Kidney capillary endothelial cell (primary cell): ENCODE measurements at regions not wholly inside any gene's neighbourhood (a gene's known extent, or its start where the extent isn't known, plus 50 kb on each side); places are given as distances from the start of the nearest gene placed in this dataset.
A peak's percentile ranks its signal among the peaks of the same experiment; 100 is the strongest.
"Not testable (repeated sequence)": the region's sequence is repeated elsewhere in the genome, so short reads cannot be mapped to it uniquely, and the experiment has no call there.

Experiments used
- DNase-seq: peaks from one replicate; pipeline ENCODE4 v3.0.0-alpha.2; 2018; ENCODE audit warnings: low spot score

DNA sequence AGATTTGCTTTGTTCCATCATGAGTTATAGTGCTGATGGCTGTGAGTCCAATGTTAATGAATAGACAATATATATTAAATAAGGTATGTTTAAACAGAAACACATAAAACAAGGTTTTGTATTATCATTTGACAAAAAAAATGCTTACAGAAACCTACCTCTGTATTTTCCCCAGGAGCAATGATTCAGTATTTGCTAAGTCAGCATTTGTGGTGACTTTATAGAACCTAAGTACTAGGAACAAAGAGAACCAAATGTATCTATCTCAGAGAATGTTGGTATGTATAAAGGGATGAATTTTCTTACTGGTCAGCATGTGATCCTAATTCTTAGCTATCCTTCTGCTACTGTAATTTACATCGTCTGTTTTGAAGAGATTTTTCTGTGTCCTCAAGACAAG, 421.5 kb upstream of the SEL1L start:
- DNase-seq, result no peak

DNA sequence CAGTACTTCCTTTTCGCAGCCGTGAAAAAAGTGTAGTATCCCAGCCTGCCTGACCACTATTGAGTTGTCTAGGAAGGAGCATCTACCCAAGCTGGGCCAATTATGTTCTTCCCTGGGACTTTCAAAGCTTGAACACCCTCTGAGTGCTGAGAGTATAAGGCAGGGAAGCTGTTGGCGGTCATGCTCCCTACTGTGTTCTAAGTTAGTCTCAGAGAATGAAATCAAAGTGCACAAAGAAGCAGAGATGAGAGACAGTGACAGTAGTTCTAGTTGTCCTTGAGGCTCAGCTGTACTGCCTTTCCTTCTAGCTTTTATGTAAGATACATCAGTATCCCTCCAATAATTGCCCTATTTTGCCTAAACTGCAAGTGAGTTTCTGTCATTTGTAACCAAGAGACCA, 427.1 kb upstream of the SEL1L start:
- no peak for DNase-seq

DNA sequence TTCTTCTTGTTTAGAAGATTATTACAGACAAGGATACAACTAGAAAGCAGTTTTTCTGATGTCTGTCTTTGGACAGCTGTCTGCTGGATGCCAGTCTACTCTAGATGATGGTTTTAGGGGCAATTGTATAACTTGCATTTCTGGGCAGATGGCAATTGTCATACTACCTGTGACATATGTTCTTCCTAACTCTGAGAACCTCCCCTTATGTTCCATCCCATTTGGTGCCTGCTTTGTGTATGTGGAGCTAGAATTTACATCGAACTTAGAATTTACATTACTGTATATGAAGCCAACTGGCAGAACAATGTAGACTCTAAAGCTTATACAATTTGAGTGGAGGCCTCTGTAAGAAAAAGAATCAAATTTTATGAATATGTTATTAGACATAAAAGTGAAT, 430.2 kb upstream of the SEL1L start:
- DNase-seq, result no peak

DNA sequence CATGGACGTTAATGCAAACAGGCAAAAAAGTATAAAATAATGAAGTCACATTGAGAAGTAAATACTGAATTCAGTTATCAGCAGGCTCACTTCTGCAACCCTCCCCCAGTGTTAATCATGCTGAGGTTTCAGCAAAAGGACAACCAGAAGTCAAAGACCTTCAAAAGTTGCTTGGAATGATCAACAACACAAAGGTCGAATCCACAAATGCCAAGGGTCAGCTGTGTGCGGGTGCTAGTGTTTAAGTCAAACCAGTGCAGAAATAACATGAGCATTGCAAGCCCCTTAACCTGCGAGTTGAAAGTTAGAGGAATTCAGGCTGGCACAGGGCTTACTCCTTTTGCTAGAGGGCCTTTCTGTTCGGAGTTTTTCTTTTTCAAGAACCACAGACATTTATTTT, 436.7 kb upstream of the SEL1L start:
- no peak for DNase-seq

DNA sequence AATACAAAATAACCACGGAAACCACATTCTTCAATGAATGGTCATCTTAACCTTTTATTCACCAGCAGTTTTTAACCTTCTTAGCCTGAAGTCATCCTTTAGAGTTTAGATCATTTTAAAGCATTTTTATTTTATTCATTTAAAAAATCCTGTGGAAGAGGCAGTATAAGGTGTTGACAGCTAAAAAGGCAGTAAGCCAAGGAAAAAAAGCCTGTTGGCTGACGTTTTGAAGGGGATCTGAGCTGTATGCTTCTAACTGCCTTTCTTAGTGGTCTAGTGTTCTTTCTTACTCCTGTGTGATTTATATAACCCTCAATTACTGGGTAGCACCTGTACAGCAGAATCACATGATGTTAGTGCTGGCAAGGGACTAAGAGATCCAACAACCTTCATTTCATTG, 438.3 kb upstream of the SEL1L start:
- no peak for DNase-seq

DNA sequence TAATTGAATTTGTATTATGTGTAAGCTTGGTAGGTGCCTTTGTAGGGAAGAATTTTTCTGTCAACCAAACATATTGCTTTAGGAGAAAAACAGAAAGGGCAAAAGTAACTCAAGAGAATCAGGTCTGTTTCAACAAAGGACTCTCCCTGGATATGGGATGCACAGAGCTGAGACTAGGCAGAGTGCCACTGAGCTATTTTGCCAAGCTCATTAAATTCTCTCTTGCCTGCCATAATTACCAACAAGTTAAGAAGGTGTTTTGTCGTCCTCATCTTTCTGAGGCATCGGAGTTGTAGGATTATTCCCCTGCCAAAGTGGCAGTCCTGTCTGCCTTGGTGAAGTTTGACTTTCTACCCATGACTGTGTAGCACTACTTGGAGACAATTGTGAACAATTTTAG, 438.9 kb upstream of the SEL1L start:
- no peak for DNase-seq

DNA sequence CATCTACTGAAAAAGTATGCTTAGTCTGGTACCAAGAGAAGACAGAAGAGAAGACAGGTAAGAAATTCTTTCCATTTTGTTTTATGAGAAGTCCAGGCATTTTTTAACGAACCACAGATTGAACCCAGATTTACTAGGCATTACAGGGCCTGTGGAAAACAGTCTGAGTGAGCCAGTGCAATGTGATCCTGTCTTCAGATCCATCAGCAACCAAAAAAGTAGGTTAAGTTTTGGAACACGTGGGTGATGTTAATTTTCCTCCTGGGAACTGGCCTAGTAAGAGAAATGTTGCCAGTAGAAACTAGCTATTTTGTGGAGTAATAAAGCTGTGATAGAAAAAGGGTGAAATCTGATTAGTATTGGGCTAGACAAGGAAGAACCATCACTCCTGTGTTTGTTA, 440.9 kb upstream of the SEL1L start:
- DNase-seq, result no peak

DNA sequence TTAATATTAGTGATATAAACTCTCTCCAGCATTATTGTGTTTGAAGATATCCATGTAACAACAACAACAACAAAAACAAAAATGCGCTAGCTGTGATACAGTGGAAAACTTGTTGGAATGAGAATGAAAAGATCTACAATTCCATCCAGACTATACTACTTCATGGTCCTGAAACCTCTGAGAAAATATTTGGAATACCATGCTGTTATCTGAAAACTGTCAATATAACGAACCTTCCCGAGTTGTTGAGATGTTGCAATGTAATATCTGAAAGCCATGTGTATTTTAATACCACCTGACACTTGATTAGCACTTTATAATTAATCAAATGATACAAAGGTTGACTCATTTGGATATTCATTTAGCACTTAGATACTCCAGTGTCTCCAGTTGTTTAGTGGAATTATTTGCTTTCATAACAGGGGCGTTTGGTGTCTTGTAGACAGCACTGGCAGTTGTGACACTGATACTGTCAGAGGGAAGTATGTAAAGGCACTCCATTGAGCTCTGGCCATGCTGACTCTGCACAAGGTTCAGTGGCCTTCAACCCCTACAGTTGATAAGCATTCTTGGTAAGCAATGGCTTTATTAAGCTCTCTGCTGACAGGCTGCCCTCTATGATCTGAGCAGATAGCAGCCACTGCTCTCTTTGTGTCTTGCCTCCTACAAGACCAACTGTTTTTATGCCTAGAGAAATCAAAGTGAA, 447.1 kb upstream of the SEL1L start:
- no peak for DNase-seq

DNA sequence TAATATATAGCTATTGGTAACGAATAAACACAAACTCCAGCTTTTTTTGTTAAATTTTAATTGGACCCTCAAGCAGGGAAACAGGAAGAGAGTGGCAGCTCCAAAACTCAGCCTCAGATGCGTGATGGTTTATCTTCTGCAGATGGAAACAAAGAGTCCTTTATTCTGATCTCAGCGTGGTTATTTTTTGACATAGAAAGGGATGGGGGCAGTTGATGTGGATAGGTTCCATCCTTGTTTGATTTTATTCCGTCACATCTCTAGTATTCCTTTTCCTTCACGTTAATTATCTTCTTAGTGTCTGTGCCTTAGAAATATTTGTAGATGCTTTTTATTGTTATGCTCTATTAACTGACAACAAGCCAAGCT, 447.6 kb upstream of the SEL1L start:
- DNase-seq, result no peak

DNA sequence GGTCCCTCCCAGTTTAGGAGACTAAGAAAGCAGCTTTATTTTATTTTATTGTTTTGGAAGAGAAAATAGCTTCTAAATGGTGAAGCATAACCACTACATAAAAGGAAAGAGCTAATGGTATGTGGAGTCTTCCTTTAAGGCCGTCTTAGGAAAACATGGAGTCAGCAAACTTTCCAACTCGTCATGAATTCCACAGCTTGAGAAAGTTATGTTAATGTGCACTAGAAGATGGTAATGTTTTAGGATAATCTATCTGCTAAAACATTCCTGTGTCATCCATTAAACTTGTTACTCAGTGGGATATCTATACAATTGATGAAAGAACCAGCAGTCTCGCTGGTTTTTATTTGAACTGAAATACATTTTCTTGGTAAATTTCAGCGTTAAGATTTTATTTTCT, 448.4 kb upstream of the SEL1L start:
- no peak for DNase-seq

DNA sequence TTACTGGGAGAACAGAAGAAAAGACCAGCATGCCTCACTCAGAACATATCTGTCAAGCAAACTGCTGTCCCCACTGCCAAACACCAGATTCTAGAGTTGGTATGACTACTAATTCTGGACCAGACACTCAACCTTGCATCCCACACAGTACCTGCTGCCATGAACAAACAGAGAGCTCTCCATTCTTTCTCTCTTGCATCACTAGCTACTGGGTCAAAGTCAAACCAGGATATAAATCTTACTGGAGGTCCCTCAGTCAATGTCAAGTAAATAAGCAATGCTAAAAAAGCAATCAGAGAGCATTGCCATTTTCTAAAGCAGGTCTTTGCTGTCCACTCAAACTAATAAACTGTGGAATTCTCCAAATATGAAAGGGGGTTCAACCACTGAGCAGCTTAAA, 452.4 kb upstream of the SEL1L start:
- no peak for DNase-seq

DNA sequence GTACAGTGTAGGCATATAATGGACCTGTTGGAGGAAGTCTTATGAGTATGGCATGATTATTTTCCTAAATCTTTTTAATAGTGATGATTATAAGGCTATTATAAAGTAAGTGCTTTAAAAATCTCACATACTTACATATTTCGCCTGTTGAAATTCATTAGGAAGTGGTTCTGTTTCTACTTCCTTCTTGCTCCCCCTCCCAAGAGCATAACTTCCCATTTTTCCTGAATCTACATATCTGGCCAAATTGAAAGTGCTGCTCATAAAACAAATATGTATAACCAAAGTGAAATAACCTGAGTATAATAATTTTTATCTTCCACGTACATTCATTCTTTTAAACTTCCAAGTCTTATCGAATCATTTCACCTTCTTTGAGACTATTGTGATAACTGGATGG, 455.6 kb upstream of the SEL1L start:
- DNase-seq, result no peak

DNA sequence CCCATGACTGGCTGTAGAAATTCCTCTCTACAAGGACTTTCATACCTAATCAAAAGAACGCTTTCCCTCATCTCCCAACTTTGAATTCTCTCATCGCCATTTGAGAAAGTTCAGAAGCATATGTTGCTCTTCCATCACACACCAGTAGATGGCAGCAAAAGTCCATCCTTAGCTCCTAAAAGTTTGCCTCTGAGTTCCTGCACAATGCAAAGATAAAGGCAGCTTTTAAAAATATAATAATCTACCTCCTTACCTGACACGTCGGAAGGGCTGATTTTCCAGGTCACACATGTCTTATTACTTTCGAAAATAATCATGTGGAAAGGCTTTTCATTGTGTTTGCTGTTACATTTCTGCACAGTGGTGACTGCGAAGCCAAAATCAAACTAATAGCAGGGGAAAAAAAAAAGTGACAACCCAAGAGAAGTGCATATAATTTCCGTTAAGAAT, 456.7 kb upstream of the SEL1L start:
- DNase-seq, result peak; percentile 32

DNA sequence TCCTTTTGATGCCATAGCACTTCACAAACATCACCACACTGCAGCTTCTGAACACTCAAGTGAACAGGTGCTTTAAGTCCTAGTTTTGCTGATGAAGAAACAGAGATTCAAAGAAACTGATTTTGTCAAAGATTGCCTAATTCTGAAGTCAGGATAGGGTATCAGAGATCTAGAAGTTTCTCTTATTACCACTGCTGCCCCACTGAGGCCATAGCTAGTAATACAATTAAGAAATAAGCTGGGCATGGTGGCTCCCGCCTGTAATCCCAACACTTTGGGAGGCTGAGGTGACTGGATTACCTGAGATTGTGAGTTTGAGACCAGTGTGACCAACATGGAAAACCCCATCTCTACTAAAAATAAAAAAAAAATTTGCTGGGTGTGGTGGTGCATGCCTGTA, 458.3 kb upstream of the SEL1L start:
- DNase-seq, result no peak

DNA sequence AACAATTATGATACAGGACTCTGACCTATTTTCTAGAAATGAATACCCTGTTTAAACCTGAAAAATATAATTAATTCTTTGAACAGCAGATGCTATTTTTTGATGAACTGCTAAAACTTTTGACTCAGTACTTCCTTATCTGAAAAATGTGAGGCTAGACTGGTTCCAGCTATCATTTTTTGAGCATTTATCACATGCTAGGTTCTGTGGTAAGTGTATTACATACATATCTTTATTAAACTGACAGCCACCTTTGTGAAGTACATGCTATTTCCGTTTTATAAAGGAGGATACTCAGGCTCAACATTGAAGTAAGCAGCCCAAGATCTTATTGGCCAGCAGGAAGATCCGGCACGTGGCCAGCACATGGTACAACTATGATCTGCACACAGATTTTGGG, 459.8 kb upstream of the SEL1L start:
- no peak for DNase-seq

DNA sequence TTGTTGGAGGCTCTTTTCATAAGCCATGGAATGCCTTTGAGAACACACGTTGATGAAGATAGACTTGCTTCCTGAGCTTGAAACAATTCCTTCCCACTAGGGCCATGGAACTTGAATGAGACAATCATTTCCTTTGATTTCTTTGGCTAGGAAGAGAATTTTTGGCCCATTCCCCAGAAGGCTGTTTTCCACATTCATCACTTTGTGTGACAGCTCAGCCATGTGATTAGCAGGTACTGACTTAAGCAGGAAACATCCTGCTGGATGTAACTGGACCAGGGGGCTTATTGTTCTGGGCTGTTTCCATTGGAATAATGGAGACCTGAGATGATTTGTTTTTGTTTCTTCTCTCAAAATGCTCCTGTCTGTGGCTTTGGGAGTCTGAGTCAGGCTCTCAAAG, 469.8 kb upstream of the SEL1L start:
- no peak for DNase-seq

DNA sequence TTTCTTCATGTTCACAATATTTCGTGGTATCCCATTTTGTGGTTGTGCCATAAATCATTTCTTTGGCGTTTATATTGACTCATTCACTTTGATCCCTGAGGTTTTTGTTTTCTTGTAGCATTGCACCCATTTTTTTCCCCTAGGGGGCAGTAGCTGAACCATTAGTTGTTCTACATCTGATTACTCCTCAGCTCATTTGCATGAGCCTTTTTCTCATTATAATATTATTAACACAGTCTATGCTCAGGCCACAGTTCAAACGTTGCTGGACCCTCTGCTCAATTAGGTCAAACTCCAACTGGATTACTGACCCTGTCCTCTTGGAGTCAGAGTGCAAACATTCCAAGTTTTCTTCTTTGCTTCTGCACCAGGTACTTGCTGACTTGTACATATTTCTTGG, 475.4 kb upstream of the SEL1L start:
- no peak for DNase-seq

DNA sequence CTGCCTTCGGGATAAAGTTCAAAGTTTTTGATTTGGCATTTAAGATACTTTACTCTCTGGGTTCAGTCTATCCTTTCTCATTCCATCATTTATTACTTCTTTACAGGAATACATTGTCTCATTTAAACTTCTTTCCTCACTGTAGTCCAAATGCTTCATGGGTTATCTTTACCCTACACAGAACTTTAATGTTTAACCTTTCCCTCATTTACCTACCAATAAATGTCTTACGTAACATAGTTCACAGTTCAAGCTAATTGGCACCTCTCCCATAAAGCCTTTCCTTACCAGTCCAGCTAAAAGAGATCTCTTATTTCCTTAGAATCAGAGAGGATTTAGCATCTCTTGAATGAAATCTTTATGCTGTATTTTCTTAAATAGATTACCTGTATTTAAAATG, 476.3 kb upstream of the SEL1L start:
- no peak for DNase-seq

DNA sequence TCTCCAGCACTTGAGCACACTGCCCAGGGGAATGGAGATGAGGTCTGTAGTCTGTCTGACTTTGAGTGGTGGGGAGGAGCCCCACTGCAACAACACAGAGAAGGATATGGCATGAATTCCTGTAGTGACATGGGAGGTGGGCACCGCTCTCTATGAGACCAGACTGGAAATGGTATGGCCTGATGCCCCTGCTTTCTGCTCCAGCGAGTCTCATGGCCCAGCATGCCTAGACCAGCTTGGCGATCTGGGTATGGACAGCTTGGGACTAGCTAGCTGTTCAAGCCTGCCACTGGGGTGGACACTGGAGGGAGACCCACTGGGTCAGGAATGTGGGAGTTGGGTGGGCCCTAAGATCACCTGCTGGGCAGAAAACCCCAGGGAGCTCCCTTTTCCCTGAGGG, 477.8 kb upstream of the SEL1L start:
- DNase-seq, result no peak

DNA sequence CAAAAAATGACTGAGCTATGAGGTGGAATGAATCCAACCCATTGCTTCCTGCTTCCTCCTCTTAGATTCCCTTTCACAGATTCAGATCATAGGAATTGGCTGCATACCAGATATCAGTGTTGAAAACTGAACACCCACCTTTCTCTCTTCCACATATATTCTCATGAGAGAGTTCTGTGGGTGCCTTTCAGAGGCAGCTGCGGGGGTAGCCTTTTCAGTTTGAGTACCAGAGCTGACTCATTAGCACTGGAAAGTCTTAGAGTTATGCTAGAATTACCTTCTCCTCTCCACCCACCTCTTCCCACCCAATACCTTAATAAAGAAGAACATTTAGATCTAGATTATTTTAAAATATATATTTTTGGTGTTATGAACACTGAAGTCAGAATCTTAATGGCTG, 495.4 kb upstream of the SEL1L start:
- DNase-seq, result no peak

DNA sequence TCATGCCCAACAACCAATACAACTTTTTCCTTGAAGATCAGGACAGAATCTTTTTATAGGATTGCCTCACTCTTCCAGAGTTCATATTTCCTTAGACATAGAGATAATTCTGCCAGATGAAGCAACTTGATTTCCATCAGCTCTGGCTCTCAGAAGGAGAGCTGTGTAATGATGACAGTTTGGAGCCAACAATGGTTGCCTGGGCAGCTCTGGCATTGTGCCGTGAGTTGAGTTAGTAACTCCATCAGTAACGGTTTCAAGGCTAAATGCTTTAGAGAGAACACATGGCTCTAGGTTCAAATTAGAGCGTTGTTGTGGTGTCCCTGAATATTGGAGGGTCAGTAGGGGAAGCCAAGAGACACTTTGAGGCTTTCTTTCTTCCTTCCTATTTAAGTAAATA, 501.7 kb upstream of the SEL1L start:
- no peak for DNase-seq

DNA sequence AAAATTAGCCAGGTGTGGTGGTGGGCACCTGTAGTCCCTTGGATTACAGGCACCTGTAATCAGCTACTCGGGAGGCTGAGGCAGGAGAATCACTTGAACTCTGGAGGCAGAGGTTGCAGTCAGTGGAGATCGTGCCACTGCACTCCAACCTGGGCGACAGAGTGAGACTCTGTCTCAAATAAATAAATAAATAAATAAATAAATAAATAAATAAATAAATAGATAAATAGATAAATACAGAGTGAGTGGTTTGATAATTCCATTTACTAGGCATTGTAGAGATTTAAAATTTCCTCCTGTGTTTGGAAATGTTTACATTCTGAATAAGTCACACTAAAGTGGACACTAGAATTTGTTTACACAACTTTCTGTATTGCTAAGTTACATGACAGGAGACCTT, 504.4 kb upstream of the SEL1L start:
- not testable (repeated sequence) for DNase-seq

DNA sequence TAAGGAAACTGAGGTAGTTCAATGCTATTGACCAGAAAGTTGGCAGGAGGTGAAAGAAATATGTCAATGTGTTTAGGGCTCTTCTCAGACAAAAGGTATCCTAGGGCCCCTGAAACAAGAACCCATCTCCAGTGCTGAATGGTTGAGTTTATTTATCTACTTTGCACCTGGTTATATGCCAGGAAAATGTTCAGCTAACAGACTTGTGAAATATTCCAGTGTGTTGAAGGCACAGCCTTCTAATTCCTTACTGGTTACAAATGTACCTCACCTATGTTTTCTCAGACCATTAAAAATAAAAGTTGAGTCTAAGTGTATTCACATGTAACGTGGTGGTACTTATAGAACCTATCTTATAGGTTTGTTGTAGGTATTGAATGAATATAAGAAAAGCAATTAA, 511.7 kb upstream of the SEL1L start:
- DNase-seq, result no peak

DNA sequence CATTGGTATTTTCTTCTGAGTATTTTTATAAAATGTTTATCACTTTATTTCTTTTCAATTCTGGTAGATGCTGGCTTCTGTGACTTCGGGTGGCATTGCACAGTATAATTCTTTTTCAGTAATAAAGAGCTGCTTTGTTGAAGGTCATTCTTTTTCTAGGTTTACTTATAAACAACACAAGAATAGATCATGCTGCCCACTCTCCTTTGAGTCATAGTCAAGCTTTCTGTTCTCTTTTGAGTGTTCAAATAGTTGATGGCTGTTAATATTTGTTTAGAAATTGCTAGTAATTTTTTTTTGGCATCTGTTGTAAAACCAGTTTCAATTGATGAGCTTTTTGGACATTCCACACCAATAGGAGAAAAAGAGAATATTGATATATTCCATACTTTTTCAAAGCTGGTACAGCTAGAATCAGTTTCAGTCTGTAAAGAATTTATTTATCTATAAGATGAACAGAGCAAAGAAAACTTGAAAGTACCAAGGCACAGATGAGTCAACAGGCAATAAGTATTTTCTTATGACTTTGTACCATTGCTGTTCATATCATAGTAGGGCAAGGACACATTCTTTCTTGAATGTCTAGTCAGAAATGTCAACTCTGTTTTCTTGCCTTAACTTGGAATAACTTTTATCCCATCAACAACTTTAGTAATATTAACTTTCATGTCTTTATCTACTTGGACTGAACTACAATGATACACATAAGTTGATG, 513.0 kb upstream of the SEL1L start:
- no peak for DNase-seq
